ENCODE measurements at regions not wholly inside any gene's neighbourhood (a gene's known extent, or its start where the extent isn't known, plus 50 kb on each side); places are given as distances from the start of the nearest gene placed in this dataset.

- H3K9me3 Mint-ChIP-seq: no peaks in the 10 kb centered on the region
- H3K4me1 Mint-ChIP-seq (ENCODE audit: low read depth): no peaks in the 10 kb centered on the region
- no peaks in the 10 kb centered on the region for H3K27me3 Mint-ChIP-seq
- H3K36me3 Mint-ChIP-seq (ENCODE audit: low read depth): no peaks in the 10 kb centered on the region
- intact Hi-C loops (cut with micrococcal nuclease): no loop called here
- no peak overlapping the region for H3K4me3 Mint-ChIP-seq
- H3K27ac Mint-ChIP-seq: no peak overlapping the region
Measured at GRCh38 chr4:125836597-125837195, 521.9 kb downstream of the FAT4 start.

DNA sequence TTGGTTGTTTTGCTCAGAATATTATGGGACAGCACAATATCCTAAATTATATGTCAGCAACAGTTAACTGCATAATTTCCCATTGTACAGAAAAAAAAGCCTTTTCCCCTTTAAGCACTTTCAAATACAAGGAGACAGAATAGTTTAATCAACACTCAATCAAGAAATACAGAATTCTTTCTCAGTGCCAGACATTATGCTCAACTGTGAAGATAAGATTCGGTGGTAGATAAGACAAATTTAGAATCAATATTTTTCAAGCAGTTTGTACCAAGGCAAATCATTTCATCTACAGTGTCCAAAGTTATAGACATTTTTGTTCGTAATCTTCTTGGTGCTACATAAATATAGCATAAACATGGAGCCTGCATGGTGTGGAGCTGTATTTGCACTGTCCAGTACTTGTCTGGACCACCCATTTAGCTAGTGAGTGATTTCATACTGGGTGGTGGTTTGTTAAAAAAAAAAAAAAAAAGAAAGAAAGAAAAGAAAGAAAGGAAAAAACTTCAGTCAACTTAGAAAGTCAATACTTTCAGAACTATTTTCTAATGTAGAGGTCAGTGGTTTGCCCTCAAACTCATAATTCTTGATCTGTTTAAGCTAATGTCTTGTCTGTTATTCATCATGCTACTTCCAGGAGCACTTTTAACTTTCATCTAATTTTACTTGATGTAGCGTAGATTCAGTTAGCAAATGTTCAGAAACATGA is 522.9 kb downstream of the FAT4 start:
- Mint-ChIP-seq H3K4me3 (no peak overlapping the region), H3K4me1 (ENCODE audit: low read depth) (no peaks in the 10 kb centered on the region)

DNA sequence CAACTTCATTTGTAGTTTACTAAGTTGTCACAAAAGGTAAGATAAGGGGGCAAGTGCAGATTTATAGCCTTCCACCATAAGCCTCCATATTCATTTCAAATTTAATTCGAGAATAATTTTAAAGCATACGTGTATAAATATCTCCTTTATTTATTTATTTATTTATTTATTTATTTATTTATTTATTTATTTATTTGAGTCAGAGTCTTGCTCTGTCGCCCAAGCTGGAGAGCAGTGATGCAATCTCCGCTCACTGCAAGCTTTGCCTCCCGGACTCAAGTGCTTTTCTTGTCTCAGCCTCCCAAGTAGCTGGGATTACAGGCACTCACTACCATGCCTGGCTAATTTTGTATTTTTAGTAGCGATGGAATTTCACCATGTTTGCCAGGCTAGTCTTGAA is 523.4 kb downstream of the FAT4 start:
- Mint-ChIP-seq H3K36me3 (ENCODE audit: low read depth) (no peaks in the 10 kb centered on the region), H3K4me1 (ENCODE audit: low read depth) (no peaks in the 10 kb centered on the region), H3K27ac (no peak overlapping the region), H3K4me3 (no peak overlapping the region), H3K27me3 (no peaks in the 10 kb centered on the region), H3K9me3 (no peaks in the 10 kb centered on the region)
- intact Hi-C loops (cut with micrococcal nuclease): no loop called here

More for the DNA sequence above, 522.9 kb downstream of the FAT4 start:
- Mint-ChIP-seq H3K36me3 (ENCODE audit: low read depth) (no peaks in the 10 kb centered on the region), H3K27ac (no peak overlapping the region), H3K9me3 (no peaks in the 10 kb centered on the region), H3K27me3 (no peaks in the 10 kb centered on the region)
- intact Hi-C loops (cut with micrococcal nuclease): no loop called here

DNA sequence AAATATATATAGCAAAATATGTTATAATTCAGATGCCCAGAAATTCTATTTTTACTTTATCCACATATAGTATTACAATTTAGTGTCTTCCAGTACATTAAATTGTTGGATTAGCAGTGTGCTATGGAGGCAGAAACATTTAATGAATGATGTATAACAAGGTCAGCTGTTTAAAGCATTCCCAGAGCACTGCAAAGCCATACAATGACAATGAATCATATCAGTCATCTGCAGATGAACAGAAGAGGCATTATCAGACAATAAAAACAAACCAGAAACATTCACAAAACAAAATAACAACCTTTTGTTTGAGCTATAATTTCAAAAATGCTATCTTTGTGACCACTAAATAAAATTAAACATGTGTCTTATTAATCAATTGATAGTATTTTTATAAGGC is 524.2 kb downstream of the FAT4 start:
- intact Hi-C loops (cut with micrococcal nuclease): no loop called here
- no peaks in the 10 kb centered on the region for H3K4me1 Mint-ChIP-seq (ENCODE audit: low read depth)
- no peak overlapping the region for H3K27ac Mint-ChIP-seq
- no peaks in the 10 kb centered on the region for H3K27me3 Mint-ChIP-seq
- H3K4me3 Mint-ChIP-seq: no peak overlapping the region
- no peaks in the 10 kb centered on the region for H3K9me3 Mint-ChIP-seq
- H3K36me3 Mint-ChIP-seq (ENCODE audit: low read depth): no peaks in the 10 kb centered on the region

- intact Hi-C loops (cut with micrococcal nuclease): no loop called here
- Mint-ChIP-seq H3K9me3 (no peaks in the 10 kb centered on the region), H3K36me3 (ENCODE audit: low read depth) (no peaks in the 10 kb centered on the region), H3K27ac (no peak overlapping the region), H3K27me3 (no peaks in the 10 kb centered on the region), H3K4me3 (no peak overlapping the region), H3K4me1 (ENCODE audit: low read depth) (no peaks in the 10 kb centered on the region)
Measured at GRCh38 chr4:125843947-125844346, 529.2 kb downstream of the FAT4 start.

DNA sequence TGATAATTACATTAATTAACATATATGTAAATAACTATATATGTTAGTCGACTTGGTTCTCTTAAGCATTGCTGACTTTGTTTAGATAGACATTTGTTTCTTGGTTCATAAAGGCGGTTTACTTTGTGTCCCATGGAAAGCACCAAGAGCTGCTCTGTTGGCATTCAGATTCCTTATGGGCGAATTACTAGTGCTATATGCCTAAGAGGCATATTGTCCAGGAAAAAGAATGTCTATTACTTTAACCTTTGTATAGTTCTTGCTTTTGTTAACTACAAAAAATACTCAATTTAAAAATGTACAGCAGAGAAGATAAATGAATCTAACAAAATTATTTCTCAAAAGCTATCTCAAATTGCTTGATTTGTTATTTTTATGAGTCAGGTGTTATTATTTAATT is 532.8 kb downstream of the FAT4 start:
- peaks cover 11% of the 10 kb centered on the region for H3K9me3 Mint-ChIP-seq
- intact Hi-C loops (cut with micrococcal nuclease): no loop called here
- no peaks in the 10 kb centered on the region for H3K4me1 Mint-ChIP-seq (ENCODE audit: low read depth)
- H3K27ac Mint-ChIP-seq: no peak overlapping the region
- H3K4me3 Mint-ChIP-seq: no peak overlapping the region
- H3K36me3 Mint-ChIP-seq (ENCODE audit: low read depth): no peaks in the 10 kb centered on the region
- no peaks in the 10 kb centered on the region for H3K27me3 Mint-ChIP-seq

DNA sequence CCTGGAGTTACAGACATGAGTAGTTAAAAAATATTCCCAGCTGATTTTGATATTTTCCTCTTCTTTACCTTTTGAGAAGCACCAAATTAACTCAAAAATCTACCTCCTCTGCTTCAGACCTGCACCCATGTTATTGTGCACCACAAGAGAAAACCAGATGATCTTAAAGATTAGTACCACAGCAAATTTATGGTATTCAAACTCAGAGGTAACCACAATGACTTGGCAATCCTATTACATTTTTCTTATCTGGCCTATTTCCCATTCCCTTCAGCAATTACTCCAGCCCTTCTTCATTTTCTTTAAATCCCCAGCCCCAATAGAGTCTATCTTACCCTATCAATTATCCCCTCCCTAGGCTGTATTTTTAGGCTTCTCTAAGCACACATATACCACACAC is 535.1 kb downstream of the FAT4 start:
- H3K27me3 Mint-ChIP-seq: no peaks in the 10 kb centered on the region
- no peaks in the 10 kb centered on the region for H3K36me3 Mint-ChIP-seq (ENCODE audit: low read depth)
- H3K27ac Mint-ChIP-seq: no peak overlapping the region
- intact Hi-C loops (cut with micrococcal nuclease): no loop called here
- H3K9me3 Mint-ChIP-seq: peaks cover 11% of the 10 kb centered on the region
- no peak overlapping the region for H3K4me3 Mint-ChIP-seq
- H3K4me1 Mint-ChIP-seq (ENCODE audit: low read depth): no peaks in the 10 kb centered on the region

GRCh38 chr4:125891597-125892258 is 577.0 kb downstream of the FAT4 start:
- intact Hi-C loops (cut with micrococcal nuclease): no loop called here
- no peaks in the 10 kb centered on the region for H3K27me3 Mint-ChIP-seq
- peaks cover 38% of the 10 kb centered on the region for H3K9me3 Mint-ChIP-seq
- H3K4me3 Mint-ChIP-seq: no peak overlapping the region
- H3K27ac Mint-ChIP-seq: no peak overlapping the region
- no peaks in the 10 kb centered on the region for H3K36me3 Mint-ChIP-seq (ENCODE audit: low read depth)
- no peaks in the 10 kb centered on the region for H3K4me1 Mint-ChIP-seq (ENCODE audit: low read depth)

- H3K4me3 Mint-ChIP-seq: no peak overlapping the region
Measured at GRCh38 chr4:125904802-125905201, 590.0 kb downstream of the FAT4 start.

DNA sequence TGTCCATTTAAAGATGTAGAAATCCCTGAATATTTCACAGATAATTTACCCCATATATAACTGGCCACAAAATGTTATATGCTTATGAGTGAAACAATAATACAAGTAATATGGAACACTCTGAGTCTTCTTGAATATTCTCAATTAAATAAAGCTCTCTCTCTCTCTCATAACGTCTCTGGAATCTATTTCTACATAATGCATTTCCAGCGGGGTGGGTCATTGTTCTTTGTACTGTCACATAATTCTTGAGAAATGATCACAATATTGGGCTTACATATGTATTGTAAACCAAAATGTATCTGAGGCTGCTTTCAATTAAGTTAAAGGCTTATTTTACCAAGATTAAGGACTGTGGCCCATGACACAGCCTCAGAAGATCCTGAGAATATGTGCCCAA is 596.3 kb downstream of the FAT4 start:
- no peak overlapping the region for H3K4me3 Mint-ChIP-seq
- no peak overlapping the region for H3K27ac Mint-ChIP-seq
- intact Hi-C loops (cut with micrococcal nuclease): no loop called here
- peaks cover 37% of the 10 kb centered on the region for H3K9me3 Mint-ChIP-seq
- H3K27me3 Mint-ChIP-seq: no peaks in the 10 kb centered on the region
- no peaks in the 10 kb centered on the region for H3K36me3 Mint-ChIP-seq (ENCODE audit: low read depth)
- no peaks in the 10 kb centered on the region for H3K4me1 Mint-ChIP-seq (ENCODE audit: low read depth)

More at GRCh38 chr4:125904802-125905201, 590.0 kb downstream of the FAT4 start:
- H3K36me3 Mint-ChIP-seq (ENCODE audit: low read depth): no peaks in the 10 kb centered on the region
- no peaks in the 10 kb centered on the region for H3K4me1 Mint-ChIP-seq (ENCODE audit: low read depth)
- H3K27me3 Mint-ChIP-seq: no peaks in the 10 kb centered on the region
- H3K27ac Mint-ChIP-seq: no peak overlapping the region
- intact Hi-C loops (cut with micrococcal nuclease): no loop called here
- H3K9me3 Mint-ChIP-seq: peaks cover 9% of the 10 kb centered on the region

- intact Hi-C loops (cut with micrococcal nuclease): no loop called here
- H3K9me3 Mint-ChIP-seq: peaks cover 41% of the 10 kb centered on the region
- no peak overlapping the region for H3K27ac Mint-ChIP-seq
- H3K4me3 Mint-ChIP-seq: no peak overlapping the region
- no peaks in the 10 kb centered on the region for H3K36me3 Mint-ChIP-seq (ENCODE audit: low read depth)
- H3K27me3 Mint-ChIP-seq: no peaks in the 10 kb centered on the region
- no peaks in the 10 kb centered on the region for H3K4me1 Mint-ChIP-seq (ENCODE audit: low read depth)
Measured at GRCh38 chr4:125911481-125911880, 596.7 kb downstream of the FAT4 start.

DNA sequence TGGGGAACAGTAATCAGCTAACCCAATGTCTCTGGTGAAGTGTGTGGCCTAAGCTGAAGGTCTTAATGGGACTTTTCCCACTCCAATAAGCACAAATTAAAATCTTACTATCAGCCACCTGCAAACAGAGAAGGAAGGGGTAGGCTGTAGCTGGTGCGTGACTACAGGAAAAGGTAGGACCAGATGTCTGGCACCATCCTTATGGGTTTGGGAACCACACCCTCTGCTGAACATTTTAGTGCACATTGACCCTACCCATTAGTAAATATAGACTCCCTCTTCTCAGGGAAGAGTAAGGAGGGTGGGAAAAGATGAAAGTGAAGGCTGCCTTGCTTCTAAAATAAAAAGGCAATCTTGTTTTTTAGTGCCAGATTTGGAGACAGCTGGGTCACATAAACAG is 602.8 kb downstream of the FAT4 start:
- H3K4me3 Mint-ChIP-seq: no peak overlapping the region
- H3K4me1 Mint-ChIP-seq (ENCODE audit: low read depth): no peaks in the 10 kb centered on the region
- intact Hi-C loops (cut with micrococcal nuclease): no loop called here
- no peak overlapping the region for H3K27ac Mint-ChIP-seq
- no peaks in the 10 kb centered on the region for H3K36me3 Mint-ChIP-seq (ENCODE audit: low read depth)
- H3K27me3 Mint-ChIP-seq: no peaks in the 10 kb centered on the region
- peaks cover 22% of the 10 kb centered on the region for H3K9me3 Mint-ChIP-seq

- no peak overlapping the region for H3K4me3 Mint-ChIP-seq
- H3K27ac Mint-ChIP-seq: no peak overlapping the region
- intact Hi-C loops (cut with micrococcal nuclease): no loop called here
- H3K36me3 Mint-ChIP-seq (ENCODE audit: low read depth): no peaks in the 10 kb centered on the region
- peaks cover 36% of the 10 kb centered on the region for H3K9me3 Mint-ChIP-seq
- no peaks in the 10 kb centered on the region for H3K4me1 Mint-ChIP-seq (ENCODE audit: low read depth)
- no peaks in the 10 kb centered on the region for H3K27me3 Mint-ChIP-seq
Measured at GRCh38 chr4:125928652-125929051, 613.9 kb downstream of the FAT4 start.

GRCh38 chr4:125938541-125938940 is 623.8 kb downstream of the FAT4 start:
- Mint-ChIP-seq H3K4me1 (ENCODE audit: low read depth) (no peaks in the 10 kb centered on the region), H3K9me3 (peaks cover 13% of the 10 kb centered on the region), H3K36me3 (ENCODE audit: low read depth) (no peaks in the 10 kb centered on the region), H3K27me3 (no peaks in the 10 kb centered on the region), H3K27ac (no peak overlapping the region), H3K4me3 (no peak overlapping the region)
- intact Hi-C loops (cut with micrococcal nuclease): no loop called here

Measured in dendritic cell treated with granulocyte-macrophage colony-stimulating factor and Interleukin-4, amounts not matched to agents 40 ng/mL and 50 ng/mL, for 4 days (primary cell).